RWPE1 (cell line): ENCODE measurements at regions not wholly inside any gene's neighbourhood (a gene's known extent, or its start where the extent isn't known, plus 50 kb on each side); places are given as distances from the start of the nearest gene placed in this dataset.

Source experiments
- CTCF ChIA-PET: fragments of 350-600 bp; sonication (Branson Sonifier 250); formaldehyde crosslinking; extraction: SDS; loops from one replicate; lab custom pipeline; 2021; lab: Yijun Ruan, JAX
- POLR2A ChIA-PET: fragments of 400-600 bp; formaldehyde crosslinking; extraction: SDS; loops from one replicate; lab custom pipeline; 2020; ENCODE audit warnings: antibody characterized with exemption; ENCODE audit not compliant: low non-redundant PET; lab: Yijun Ruan, JAX
- DNase-seq: peaks from one replicate; pipeline ENCODE4 v3.0.0; 2012; ENCODE audit warnings: low spot score
- H3K27ac ChIP-seq: fragments of 450-650 bp; 2 replicates; pipeline ENCODE4 v1.5.1; 2017
- CTCF ChIP-seq: fragments of 450-650 bp; conservative IDR thresholded peaks from 2 replicates; pipeline ENCODE4 v1.5.1; 2017; ENCODE audit warnings: low read depth, mild to moderate bottlenecking

GRCh38 chr14:44109036-44109435 lies 398.0 kb downstream of the FSCB start:
- ChIA-PET CTCF (interaction anchor here (0.7 to 0.8 kb wide), 2 partner anchors 8 to 10 kb away, joined by 3 read pairs; no protein-coding TSS in a partner anchor), POLR2A (no interaction called here)
- no peak for DNase-seq
- TF ChIP-seq CTCF: no peak
- H3K27ac ChIP-seq: no peak overlapping the region

DNA sequence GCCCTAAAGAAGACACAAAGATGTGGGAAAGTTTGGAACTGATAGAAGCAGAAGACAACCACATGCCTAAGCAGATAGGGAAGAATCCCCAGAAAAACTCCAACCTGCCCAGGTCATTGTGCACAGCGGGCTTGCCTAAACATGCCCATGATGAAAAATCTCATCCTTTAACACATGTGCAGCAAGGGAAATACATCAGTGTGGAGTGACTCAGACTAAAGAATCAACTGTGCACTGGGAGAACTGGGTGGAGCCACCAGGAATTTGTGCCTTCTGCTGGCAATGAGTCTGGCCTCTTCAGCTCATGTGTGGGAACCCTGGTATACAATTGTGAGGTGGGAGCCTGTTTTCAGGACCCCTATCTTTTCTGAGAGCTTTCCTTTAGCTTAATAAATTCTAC lies 398.5 kb downstream of the FSCB start:
- peak; percentile 57 for DNase-seq
- CTCF ChIA-PET: no interaction called here
- POLR2A ChIA-PET: no interaction called here
- TF ChIP-seq CTCF: no peak
- no peak overlapping the region for H3K27ac ChIP-seq

GRCh38 chr14:44107156-44107555 lies 399.9 kb downstream of the FSCB start:
- POLR2A ChIA-PET: no interaction called here
- no peak for DNase-seq
- CTCF ChIA-PET: no interaction called here
- TF ChIP-seq CTCF: no peak
- no peak overlapping the region for H3K27ac ChIP-seq

- H3K27ac ChIP-seq: no peak overlapping the region
- CTCF ChIA-PET: interaction anchor here (0.6 kb wide), 1 partner anchor 9 kb away, joined by 3 read pairs; no protein-coding TSS in a partner anchor
- DNase-seq: no peak
- no peak for TF ChIP-seq CTCF
- POLR2A ChIA-PET: no interaction called here
Measured at GRCh38 chr14:44099743-44100488, 407.2 kb downstream of the FSCB start.

- ChIA-PET POLR2A (no interaction called here), CTCF (no interaction called here)
- no peak for DNase-seq
- no peak overlapping the region for H3K27ac ChIP-seq
- TF ChIP-seq CTCF: no peak
Measured at GRCh38 chr14:44081146-44081545, 425.9 kb downstream of the FSCB start.

GRCh38 chr14:44070046-44070445 lies 437.0 kb downstream of the FSCB start:
- CTCF ChIA-PET: no interaction called here
- no peak for DNase-seq
- POLR2A ChIA-PET: no interaction called here
- TF ChIP-seq CTCF: no peak
- H3K27ac ChIP-seq: no peak overlapping the region
